ENCODE measurements at regions not wholly inside any gene's neighbourhood (a gene's known extent, or its start where the extent isn't known, plus 50 kb on each side); places are given as distances from the start of the nearest gene placed in this dataset.
A peak's percentile ranks its signal among the peaks of the same experiment; 100 is the strongest.

GRCh38 chr2:5328826-5329225, 363.4 kb upstream of the SOX11 start:
- DNase-seq (ENCODE audit: low read depth, low spot score), result no peak

- no peak for DNase-seq (ENCODE audit: low read depth, low spot score)
Measured at GRCh38 chr2:5329763-5330162, 362.4 kb upstream of the SOX11 start.

- no peak for DNase-seq (ENCODE audit: low read depth, low spot score)
Measured at GRCh38 chr2:5330961-5331360, 361.2 kb upstream of the SOX11 start.

GRCh38 chr2:5332925-5333324, 359.3 kb upstream of the SOX11 start:
- DNase-seq (ENCODE audit: low read depth, low spot score), result no peak

GRCh38 chr2:5339473-5339872, 352.7 kb upstream of the SOX11 start:
- DNase-seq (ENCODE audit: low read depth, low spot score), result no peak

- DNase-seq (ENCODE audit: low read depth, low spot score), result no peak
Measured at GRCh38 chr2:5343785-5344335, 348.3 kb upstream of the SOX11 start.

- no peak for DNase-seq (ENCODE audit: low read depth, low spot score)
Measured at GRCh38 chr2:5352286-5352685, 339.9 kb upstream of the SOX11 start.

GRCh38 chr2:5353565-5353964, 338.6 kb upstream of the SOX11 start:
- DNase-seq (ENCODE audit: low read depth, low spot score), result no peak

GRCh38 chr2:5359397-5359796, 332.8 kb upstream of the SOX11 start:
- DNase-seq (ENCODE audit: low read depth, low spot score), result no peak

- DNase-seq (ENCODE audit: low read depth, low spot score), result no peak
Measured at GRCh38 chr2:5360081-5360480, 332.1 kb upstream of the SOX11 start.

- DNase-seq (ENCODE audit: low read depth, low spot score), result no peak
Measured at GRCh38 chr2:5364361-5364760, 327.8 kb upstream of the SOX11 start.

- peak; percentile 17 for DNase-seq (ENCODE audit: low read depth, low spot score)
Measured at GRCh38 chr2:5365871-5366461, 326.2 kb upstream of the SOX11 start.

GRCh38 chr2:5367321-5367720, 324.9 kb upstream of the SOX11 start:
- no peak for DNase-seq (ENCODE audit: low read depth, low spot score)

- DNase-seq (ENCODE audit: low read depth, low spot score), result no peak
Measured at GRCh38 chr2:5368263-5368662, 323.9 kb upstream of the SOX11 start.

- no peak for DNase-seq (ENCODE audit: low read depth, low spot score)
Measured at GRCh38 chr2:5369510-5369909, 322.7 kb upstream of the SOX11 start.

- DNase-seq (ENCODE audit: low read depth, low spot score), result no peak
Measured at GRCh38 chr2:5370158-5370557, 322.0 kb upstream of the SOX11 start.

- DNase-seq (ENCODE audit: low read depth, low spot score), result no peak
Measured at GRCh38 chr2:5372141-5372540, 320.0 kb upstream of the SOX11 start.

- peak; percentile 78 for DNase-seq (ENCODE audit: low read depth, low spot score)
Measured at GRCh38 chr2:5373200-5373599, 319.0 kb upstream of the SOX11 start.

- DNase-seq (ENCODE audit: low read depth, low spot score), result no peak
Measured at GRCh38 chr2:5374762-5375161, 317.4 kb upstream of the SOX11 start.

GRCh38 chr2:5377323-5377722, 314.9 kb upstream of the SOX11 start:
- DNase-seq (ENCODE audit: low read depth, low spot score), result no peak

GRCh38 chr2:5379811-5380210, 312.4 kb upstream of the SOX11 start:
- no peak for DNase-seq (ENCODE audit: low read depth, low spot score)

GRCh38 chr2:5385596-5385995, 306.6 kb upstream of the SOX11 start:
- no peak for DNase-seq (ENCODE audit: low read depth, low spot score)

- no peak for DNase-seq (ENCODE audit: low read depth, low spot score)
Measured at GRCh38 chr2:5387406-5387805, 304.8 kb upstream of the SOX11 start.

- DNase-seq (ENCODE audit: low read depth, low spot score), result no peak
Measured at GRCh38 chr2:5389740-5390139, 302.4 kb upstream of the SOX11 start.

All from iPS DF 19.7 (cell line).